Inflammatory macrophage treated with lipopolysaccharide for 4 hours (primary cell): ENCODE measurements at regions not wholly inside any gene's neighbourhood (a gene's known extent, or its start where the extent isn't known, plus 50 kb on each side); places are given as distances from the start of the nearest gene placed in this dataset.
"Not testable (repeated sequence)": the region's sequence is repeated elsewhere in the genome, so short reads cannot be mapped to it uniquely, and the experiment has no call there.

ENCODE experiments used
- DNase-seq: peaks from one replicate; pipeline ENCODE4 v3.0.0-alpha.2; 2020

DNA sequence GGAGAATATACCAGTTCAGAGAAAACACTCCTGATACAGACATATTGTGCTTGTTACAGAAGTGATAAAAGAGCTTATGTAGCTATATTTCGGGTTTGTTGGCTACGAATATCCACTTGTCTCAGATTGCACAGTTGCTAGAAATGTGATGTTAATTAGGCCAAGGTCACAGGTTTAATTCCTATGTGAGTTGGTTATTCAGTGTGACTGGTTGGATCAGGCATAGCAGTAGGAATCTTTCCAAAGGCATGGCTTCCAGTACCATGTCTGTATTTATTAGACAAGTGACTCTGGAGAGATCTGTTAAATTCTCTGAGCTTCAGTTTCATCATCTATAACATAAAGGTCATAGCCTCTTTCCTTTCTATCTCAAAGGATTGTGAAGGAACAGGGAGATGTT, 152.7 kb upstream of the KITLG start:
- no peak for DNase-seq

DNA sequence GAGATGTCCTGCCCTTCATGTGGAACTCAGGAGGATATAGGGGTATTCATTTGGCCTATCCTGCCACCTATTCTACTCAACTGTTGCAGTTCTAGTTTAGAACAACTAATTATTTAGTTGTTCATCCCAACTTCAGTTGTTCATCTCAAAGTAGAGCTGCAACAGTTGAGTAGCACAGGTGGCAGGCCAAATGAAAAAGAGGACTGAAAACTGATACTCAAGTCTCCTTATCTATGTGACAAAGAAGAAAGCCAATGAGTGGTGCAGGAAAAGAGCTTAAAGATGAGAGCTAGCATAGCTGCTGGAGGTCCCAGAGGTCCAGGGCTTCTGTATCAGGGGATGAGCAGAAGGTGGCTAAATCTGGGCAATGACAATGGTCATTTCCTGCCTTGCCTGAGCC, 148.9 kb upstream of the KITLG start:
- DNase-seq, result no peak

DNA sequence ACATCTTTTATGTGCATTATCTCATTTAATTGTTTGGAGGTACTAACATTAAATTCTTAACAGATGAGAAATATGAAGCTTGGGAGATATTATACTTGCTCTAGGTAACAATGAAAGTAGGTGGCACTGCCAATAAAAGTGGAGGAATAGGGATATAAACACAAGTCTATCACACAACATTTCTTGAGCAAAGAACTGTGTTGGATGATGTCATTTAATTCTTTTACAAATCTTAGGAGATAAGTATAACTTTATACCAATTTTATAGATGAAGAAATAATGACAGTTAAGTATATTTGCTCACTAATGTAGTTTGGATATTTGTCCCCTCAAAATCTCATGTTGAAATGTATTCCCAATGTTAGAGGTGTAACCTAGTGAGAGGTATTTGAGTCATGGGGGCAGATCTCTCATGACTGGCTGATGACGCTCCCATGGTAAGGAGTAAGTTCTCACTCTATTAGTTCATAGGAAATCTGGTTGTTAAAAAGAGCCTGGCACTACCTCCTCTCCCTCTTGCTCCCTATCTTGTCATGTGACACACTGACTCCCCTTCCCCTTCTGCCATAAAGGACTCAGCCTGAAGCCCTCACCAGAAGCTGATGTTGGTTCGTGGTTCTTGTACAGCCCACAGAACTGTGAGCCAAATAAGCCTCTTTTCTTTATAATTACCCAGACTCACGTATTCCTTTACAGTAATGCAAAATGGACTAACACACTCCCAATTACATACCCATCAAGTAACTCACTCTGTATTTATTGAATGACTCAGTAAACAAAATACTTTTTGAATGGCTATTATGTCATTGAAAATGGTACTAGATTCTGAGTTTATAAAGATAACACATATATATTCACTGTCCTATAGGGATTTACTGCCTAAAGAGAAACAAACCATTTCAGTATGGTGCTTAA, 146.8 kb upstream of the KITLG start:
- DNase-seq, result no peak

DNA sequence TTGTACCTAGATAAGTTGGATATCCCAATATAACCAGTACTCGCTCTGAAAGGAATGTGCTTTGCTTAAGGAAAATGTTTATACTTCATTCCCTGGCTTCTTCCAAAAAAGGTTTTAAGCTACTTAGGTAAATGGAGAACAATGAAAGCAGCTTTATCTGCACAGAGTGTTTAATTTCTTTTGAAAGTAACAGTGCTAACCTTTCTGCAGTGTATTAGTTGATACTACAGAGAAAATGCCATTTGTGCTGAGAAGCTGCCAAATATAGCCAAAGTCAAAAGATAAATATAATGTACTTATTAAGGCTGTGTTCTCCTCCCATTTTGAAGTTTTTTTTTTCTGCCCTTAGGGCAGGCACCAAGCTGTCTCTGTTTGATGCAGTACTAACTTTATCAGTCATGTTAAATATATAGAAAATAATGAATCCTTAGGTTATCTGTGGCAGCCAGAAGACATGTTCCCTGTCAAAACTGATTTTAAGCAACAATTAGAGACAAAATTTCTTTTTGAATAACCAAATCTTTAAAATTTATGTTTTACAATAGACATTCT, 145.4 kb upstream of the KITLG start:
- no peak for DNase-seq

DNA sequence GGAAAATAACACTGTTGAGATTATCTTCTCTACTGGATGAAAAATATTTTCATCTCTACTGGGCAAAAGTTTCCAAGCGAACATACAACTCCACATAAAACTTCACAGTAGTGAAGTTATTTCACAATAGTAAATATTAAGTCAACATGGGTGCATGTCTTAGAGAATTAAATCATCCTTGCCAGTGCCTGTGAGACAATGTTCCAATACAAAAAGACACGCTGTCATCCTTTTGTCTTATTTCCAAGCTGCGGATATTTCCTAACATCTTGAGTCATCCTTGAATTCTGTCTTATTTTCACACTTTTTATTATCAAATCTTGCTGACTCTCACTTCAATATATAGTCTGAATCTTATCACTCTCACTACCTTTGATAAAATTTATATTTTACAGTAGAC, 142.9 kb upstream of the KITLG start:
- no peak for DNase-seq

DNA sequence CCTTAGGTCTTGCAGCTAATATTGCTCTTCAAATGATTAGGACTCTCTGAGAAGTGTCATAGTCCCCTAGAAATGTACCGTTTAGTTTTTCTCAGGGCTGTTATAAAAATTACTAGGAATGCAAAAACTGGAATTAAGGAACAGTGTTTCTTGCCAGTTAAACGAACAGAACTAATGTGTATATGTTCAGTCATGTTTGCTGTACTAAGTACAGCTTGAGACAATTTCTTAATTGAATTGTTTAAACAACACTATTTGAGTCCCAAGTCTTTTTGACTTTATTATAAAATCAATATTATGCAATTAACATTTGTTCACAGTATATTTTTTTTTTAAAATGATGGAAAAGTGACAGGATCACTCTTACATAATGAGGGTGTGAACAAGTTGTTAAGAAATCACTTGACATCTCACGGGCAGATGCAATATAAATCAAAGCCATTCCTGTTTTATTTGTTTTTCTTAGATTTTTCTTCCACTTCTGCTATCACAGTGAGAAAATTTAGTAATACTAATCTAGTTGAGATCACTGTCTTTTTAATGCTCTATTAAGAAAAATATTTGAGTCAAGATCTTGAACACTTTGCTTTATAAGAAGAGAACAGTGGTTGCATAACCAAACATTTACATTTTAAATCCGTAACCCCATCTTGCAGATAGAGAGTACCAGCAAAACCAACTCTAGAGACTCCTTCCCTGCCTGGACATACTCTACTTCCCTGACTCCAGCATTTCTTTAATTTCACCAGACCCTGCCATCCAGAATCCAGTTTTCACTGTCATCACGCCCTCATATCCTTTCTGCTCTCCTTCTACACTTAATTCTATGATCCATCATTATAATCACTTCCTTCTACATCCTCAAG, 140.7 kb upstream of the KITLG start:
- DNase-seq, result no peak

DNA sequence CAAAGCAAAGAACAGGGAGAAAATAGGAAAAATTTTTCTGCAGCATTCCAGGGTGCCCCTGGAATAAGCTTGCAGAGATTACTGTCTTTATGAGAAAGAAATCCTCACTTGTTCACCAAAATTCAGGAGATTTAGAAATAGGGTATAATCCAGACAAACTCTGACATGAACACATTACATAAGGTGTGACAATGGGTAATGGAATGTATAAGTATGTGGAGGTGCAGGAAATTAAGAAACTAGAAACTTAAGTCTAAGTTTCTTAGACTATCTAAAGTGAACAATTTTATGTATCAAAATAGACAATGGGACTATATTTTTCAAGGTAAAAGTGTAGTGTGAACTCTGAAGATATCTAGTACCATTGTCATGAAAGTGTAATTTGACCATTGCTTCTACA, 140.0 kb upstream of the KITLG start:
- no peak for DNase-seq

DNA sequence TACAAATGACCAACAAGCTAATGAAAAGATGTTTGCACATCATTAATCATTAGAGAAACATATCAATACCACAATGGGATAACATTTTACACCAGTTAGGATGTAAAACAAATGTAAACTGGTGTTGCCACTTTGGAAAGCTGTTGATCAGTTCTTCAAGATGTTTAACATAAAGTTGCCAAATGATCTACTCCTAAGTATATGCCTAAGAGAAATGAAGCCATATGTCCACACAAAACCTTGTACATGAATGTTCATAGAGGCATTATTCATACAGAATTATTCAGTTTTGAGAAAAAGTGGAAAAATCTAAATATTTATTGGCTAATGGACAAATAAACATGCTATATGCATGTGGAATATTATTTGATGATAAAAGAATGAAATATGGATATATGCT, 136.9 kb upstream of the KITLG start:
- no peak for DNase-seq

DNA sequence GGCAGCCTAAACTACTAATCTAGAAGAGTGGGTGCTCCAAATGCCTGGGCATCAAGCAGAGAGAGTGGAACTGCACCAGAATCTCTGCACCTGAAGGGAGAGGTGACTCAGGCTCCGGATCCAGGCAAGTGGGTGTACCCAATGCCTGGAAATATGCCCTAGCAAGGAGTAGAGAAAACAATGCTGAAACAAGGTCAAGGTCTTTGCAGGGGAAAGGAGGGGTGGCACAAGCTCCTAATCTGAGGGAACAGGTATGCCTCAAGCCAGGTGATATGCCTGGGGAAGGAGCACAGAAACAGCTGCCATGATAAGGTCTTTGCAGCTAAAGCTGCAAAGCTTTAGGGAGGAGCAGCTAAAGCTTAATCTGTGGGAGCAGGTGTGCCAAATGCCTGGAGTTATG, 136.0 kb upstream of the KITLG start:
- DNase-seq, result no peak

DNA sequence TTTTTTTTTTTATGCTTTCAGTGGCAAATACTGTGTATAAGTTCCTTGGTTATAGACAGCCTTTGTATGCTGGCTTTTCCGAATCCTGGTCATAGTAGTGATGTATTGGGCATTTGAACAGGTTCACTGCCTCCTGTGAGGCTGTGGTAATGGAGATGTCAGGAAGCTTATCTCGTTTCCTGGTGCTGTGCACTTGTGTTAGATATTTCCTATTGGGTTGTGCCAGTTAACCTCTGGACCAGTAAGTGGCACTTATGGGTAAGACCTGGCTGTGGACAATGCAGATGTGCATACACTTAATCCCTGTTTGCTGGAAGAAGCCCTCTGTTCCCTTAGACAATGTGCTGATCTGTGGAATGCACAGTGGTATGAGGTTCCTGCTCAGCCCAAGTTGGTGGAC, 135.4 kb upstream of the KITLG start:
- DNase-seq, result no peak

DNA sequence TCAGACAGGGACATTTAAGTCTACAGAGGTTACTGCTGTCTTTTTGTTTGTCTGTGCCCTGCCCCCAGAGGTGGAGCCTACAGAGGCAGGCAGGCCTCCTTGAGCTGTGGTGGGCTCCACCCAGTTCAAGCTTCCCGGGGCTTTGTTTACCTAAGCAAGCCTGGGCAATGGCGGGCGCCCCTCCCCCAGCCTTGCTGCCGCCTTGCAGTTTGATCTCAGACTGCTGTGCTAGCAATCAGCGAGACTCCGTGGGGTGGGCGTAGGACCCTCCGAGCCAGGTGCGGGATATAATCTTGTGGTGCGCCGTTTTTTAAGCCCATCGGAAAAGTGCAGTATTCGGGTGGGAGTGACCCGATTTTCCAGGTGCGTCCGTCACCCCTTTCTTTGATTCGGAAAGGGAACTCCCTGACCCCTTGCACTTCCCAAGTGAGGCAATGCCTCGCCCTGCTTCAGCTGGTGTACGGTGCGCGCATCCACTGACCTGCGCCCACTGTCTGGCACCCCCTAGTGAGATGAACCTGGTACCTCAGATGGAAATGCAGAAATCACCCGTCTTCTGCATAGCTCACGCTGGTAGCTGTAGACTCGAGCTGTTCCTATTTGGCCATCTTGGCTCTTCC, 134.1 kb upstream of the KITLG start:
- DNase-seq, result not testable (repeated sequence)

DNA sequence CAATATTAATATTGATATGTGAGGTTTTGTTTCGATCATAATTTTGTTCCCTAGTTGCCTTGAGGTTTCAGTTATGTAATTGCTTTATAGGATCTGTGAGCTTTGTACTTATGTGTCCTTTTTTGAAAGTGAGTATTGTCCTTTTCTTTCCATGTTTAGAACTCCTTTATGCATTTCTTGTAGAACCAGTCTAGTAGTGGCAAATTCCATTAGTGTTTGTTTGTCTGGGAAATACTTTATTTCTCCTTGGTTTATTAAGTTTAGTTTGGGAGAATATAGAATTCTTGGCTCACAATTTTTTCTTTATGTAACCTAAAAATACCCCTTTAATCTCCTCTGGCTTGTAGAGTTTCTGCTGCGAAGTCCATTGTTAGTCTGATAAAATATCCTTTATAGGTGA, 127.5 kb upstream of the KITLG start:
- no peak for DNase-seq

DNA sequence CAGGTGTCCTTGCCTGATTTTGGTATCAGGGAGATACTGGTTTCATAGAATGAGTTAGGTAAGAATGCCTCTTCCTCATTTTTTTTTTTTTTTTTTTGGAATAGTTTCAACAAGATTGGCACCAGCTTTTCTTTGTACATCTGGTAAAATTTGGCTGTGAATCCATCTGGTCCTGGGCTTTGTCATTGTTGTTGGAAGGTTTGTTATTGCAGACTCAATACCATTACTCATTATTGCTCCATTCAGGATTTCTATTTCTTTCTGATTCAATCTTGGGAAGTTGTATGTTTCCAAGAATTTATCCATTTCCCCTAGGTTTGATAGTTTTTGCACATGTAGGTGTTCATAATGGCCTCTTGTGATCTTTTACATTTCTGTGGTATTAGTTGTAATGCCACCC, 126.0 kb upstream of the KITLG start:
- DNase-seq, result no peak

DNA sequence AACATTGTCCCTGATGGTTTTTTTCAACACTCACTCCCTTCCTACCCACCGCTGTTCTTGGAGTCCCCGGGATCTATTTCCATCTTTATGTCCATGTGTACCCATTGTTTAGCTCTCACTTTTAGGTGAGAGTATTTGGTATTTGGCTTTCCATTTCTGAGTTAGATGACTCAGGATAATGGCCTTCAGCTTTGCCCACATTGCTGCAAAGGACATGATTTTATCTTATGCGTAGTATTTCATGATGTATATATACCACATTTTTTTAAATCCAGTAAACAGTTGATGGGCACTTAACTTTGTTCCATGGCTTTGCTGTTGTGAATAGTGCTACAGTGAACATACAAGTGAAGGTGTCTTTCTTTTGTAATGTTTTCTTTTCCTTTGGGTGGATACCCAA, 123.5 kb upstream of the KITLG start:
- no peak for DNase-seq

DNA sequence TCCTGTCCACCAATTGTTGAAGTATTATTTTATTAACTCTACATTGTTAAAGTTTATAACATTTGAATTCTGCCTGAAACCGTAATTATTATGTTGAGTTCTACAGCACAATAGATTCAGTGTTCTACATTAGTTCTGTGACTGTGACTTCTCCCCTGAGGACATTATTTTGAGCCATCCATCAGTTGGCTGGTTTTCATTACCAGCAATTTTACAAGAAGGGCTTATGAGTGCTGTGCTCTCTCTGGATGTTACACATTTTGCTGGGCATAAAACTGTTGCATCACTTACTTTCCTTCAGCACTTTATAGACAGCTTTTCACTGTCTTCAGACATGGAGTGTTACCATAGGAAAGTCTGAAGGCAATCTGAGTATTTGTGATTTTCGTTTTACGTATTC, 118.2 kb upstream of the KITLG start:
- DNase-seq, result no peak

DNA sequence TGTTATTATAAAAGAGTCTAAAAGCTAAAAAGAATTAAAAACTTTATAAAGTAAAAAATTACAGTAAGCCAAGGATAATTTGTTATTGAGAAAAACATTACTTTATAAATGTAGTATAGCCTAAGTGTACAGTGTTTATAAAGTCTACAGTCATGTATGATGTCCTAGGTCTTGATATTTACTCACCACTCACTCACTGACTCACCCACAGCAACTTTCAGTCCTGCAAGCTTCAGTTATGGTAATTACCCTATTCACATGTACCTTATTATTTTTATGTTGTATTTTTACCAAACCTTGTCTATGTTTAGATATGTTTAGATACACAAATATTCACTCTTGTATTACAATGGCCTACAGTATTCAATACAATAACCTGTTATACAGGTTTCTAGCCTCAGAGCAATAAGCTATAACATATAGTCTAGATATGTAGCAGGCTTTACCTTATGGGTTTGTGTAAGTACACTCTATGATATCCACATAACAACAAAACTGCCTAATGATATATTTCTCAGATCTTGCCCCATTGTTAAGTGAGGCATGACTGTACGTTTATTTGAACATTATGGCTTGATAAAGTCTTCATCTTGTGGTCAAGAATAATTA, 113.7 kb upstream of the KITLG start:
- no peak for DNase-seq

DNA sequence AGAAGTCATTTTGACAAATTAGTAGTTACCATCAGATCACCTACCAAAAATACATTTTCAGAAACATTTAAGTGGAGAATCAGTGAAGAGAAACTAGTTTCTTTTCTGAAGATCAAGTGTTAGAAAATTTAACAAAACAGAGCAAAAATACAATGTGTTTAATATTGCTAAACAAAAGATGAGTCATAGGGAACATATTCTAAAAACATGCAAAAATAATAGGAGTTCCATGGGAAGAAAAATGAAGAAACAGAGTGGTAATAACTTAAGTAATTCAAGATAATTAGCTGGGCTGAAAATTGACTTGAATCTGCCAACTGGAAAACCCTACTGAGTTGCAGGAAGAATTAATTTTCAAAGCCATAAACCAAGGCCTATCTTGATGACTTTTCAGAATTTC, 111.5 kb upstream of the KITLG start:
- no peak for DNase-seq

DNA sequence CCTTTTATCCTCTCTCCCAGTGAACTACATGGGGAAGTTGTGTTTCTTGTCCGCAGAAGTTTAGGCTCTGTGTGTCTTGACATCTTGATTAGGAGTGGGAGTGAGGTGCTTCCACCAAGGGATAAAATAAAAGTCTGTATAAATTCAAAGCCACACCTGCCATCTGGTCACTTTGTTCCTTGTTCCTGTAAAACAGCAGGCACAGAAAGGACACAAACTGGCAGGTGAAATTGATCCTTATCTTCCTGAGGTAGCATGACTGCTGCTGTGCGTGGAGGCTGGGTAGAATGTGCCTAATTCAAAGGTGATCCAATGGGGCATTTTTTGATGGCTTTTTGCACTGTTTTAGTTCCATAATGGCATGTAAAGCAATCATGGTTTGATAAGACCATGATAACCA, 104.3 kb upstream of the KITLG start:
- no peak for DNase-seq

DNA sequence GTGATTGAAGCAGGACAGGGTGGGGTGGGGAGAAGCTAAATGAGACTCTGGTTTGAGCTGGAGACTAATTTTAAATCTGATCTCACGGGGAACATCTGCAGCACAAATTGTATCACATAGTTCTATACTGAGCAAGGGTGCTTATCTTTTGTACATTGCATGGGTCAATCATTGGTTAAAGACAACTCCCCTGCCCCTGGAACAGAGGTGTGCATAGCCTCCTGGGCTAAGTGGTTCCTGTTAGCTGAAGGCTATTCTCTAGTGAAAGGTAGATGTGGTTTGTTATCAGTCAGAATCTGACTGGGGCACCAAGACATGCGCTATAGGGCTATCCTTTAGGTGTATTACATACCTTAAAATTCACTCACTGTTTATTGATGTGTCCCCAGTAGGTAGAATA, 103.9 kb upstream of the KITLG start:
- no peak for DNase-seq

DNA sequence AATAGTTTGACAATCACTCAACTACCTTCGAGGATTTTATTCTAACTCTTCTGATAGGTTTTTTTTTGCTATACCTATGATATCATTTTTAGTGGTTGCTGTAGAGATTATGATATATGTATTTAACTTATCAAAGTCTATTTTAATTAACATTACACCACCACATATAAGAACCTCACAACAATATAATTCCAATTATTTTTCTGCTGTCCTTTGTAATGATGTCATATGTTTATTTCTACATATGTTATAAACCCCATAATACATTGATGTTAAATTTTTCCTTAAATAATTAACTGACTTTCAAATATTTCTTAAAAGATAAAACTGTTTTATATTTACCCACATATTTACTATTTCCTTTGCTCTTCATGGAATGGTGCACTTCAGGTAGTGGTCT, 103.4 kb upstream of the KITLG start:
- DNase-seq, result no peak

DNA sequence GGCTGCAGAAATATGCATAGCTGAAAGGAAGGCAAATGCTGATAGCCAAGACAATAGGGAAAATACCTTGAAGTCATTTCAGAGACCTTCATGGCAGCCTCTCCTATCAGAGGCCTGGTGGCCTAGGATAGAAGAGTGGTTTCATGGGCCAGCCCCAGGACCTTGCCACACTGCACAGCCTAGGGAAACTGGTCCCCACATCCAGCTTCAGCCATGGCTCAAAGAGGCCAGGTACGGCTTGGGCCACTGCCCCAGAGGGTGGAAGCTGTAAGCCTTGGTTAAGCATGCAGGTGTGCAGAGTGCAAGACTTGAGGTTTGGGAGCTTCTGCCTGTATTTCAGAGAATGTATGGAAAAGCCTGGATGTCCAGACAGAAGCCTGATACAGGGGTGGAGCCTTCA, 101.0 kb upstream of the KITLG start:
- DNase-seq, result no peak

DNA sequence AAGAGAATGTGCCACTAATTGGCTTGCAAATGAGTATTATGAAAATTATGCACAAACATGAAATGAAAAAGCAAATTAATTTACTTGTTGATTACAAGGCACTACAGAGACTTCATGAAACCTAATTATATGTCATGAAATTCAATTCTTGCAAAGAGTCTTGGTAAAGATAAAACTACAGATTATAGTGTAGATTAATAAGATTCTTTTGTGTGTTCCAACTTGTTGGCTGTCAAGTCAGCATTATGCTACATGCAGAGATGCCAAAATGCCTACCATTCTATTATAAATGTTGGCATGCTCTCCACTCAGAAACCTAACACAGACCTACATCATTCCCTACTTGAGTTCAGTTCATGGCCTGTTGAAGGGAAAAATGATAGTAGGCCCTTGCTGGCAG, 97.2 kb upstream of the KITLG start:
- DNase-seq, result no peak

DNA sequence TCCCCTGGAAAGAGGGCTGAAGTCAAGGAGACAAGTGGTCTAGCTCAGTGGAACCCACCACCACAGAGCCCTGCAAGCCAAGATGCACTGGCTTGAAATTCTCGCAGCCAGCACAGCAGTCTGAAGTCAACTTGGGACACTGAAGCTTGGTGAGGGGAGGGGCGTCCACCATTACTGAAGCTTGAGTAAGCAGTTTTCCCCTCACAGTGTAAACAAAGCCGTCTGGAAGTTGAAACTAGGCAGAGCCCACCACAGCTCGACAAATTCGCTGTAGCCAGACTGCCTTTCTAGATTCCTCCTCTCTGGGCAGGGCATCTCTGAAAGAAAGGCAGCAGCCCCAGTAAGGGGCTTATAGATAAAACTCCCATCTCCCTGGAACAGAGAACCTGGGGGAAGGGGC, 87.3 kb upstream of the KITLG start:
- not testable (repeated sequence) for DNase-seq
